ENCODE measurements at regions not wholly inside any gene's neighbourhood (a gene's known extent, or its start where the extent isn't known, plus 50 kb on each side); places are given as distances from the start of the nearest gene placed in this dataset.

DNA sequence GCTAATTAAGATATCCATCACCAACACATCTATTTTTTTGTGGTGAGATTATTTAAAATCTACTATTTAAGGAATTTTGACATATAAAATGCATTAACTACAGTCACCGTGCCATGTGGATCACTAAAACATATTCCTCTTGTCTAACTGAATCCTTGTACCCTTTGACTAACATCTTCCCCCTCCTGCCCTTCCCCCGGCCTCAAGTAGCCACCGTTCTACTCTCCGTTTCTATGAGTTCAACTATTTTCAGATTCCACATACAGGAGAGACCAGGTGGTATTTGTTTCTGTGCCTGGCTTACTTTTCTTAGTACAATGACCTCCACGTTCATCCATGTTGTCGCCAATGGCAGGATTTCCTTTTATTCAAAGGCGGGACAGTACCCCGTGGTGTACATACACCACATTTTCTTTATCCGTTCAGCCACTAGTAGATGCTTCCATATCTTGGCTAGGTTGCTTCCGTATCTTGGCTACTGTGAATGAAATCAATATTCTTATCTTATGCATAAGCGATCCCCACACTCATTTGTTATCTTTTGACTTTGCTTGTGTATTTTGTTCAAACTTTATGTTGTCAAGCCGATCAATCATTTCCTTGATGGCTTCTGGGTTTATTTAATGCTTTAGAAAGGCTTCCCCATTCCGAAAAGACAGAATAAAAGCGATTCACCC is 134.7 kb downstream of the KCNJ12 start:
- 11% methylated on average over 14 of the region's 14 CpGs for WGBS (ENCODE audit: insufficient coverage, insufficient replicate concordance, low lambda C conversion rate, missing lambda C conversion rate)
- Histone ChIP-seq H3K4me2 (ENCODE audit: control insufficient read depth, insufficient read depth) (peak overlapping the region; percentile 42), H3K9me3 (replicated peaks; ENCODE audit: control insufficient read depth, insufficient read depth, low read length) (no peaks in the 10 kb centered on the region), H3K9ac (ENCODE audit: control insufficient read depth, insufficient read depth, low read length) (no peak overlapping the region), H2AFZ (ENCODE audit: control insufficient read depth, low read depth, low read length) (no peak overlapping the region; the same call in 1 of the 2 replicates), H3K4me3 (no peak overlapping the region), H3K27ac (ENCODE audit: control insufficient read depth, insufficient read depth) (no peak overlapping the region), H4K20me1 (ENCODE audit: control insufficient read depth, insufficient read depth) (no peaks in the 10 kb centered on the region), H3K27me3 (replicated peaks in 1 of 2; ENCODE audit: control insufficient read depth in 2 of 2, insufficient read depth in 2 of 2, low read length in 1 of 2) (peaks cover 3 to 11% of the 10 kb centered on the region in 2 experiments), H3K79me2 (ENCODE audit: control insufficient read depth, insufficient read depth, low read length) (no peaks in the 10 kb centered on the region), H3K4me1 (ENCODE audit: control insufficient read depth, insufficient read depth, low read length) (no peaks in the 10 kb centered on the region), H3K36me3 (ENCODE audit: control insufficient read depth in 2 of 2, insufficient read depth in 2 of 2, low read length in 1 of 2) (no peaks in the 10 kb centered on the region)
- ChIA-PET POLR2A (no interaction called here), CTCF (interaction anchor here (1.2 to 5.3 kb wide), 7 partner anchors 10 to 392 kb away, joined by 3 to 47 read pairs (median 12); no protein-coding TSS in a partner anchor), SMC1A (ENCODE audit: uncharacterized antibody, unreplicated experiment) (interaction anchor here (1.0 to 1.2 kb wide), 2 partner anchors 137 to 229 kb away, joined by 3 to 4 read pairs; no protein-coding TSS in a partner anchor), RAD21 (ENCODE audit: unreplicated experiment) (no interaction called here)
- no peak for FAIRE-seq
- no peak for ATAC-seq
- in situ Hi-C loops (cut with MboI) (loop anchor here (5.0 to 10.0 kb wide), 3 partner anchors 189 to 389 kb away; no protein-coding TSS in a partner anchor), intact Hi-C loops (cut with micrococcal nuclease; ENCODE audit: unreplicated experiment) (loop anchor here (2.0 to 5.0 kb wide), 2 partner anchors 54 to 384 kb away; partner anchors contain the start of gene DHRS7B)
- DNase-seq (ENCODE audit: low read depth, low spot score) = no peak
- no TSS peak for BruUV-seq (replicated peaks)
- no peak for TF ChIP-seq NBN (IDR thresholded peaks at IDR 0.05)
- TF ChIP-seq KDM1A (IDR thresholded peaks at IDR 0.05; ENCODE audit: borderline replicate concordance) = no peak
- no peak for TF ChIP-seq NR2F1 (conservative IDR thresholded peaks at IDR 0.05)
- no peak for TF ChIP-seq NR2C2 (IDR thresholded peaks at IDR 0.05; ENCODE audit: borderline replicate concordance, control insufficient read depth, insufficient read length, low read depth)
- TF ChIP-seq POLR2AphosphoS2 (IDR thresholded peaks at IDR 0.05; ENCODE audit: low read depth, low read length) = no peak
- TF ChIP-seq ZZZ3 (IDR thresholded peaks at IDR 0.05; ENCODE audit: control insufficient read depth, insufficient read length, low read depth) = no peak
